Fibroblast of villous mesenchyme (primary cell): ENCODE measurements at regions not wholly inside any gene's neighbourhood (a gene's known extent, or its start where the extent isn't known, plus 50 kb on each side); places are given as distances from the start of the nearest gene placed in this dataset.

Experiments
- DNase-seq: peaks from one replicate; pipeline ENCODE4 v3.0.0-alpha.2; 2010; ENCODE audit warnings: low read depth
- H3K4me3 ChIP-seq: 2 replicates; pipeline ENCODE4 v1.5.1; 2011; ENCODE audit warnings: low read depth, mild to moderate bottlenecking, low read length
- CTCF ChIP-seq: IDR thresholded peaks from 2 replicates; pipeline ENCODE4 v1.5.1; 2012; ENCODE audit warnings: low read depth, mild to moderate bottlenecking, low read length; ENCODE audit not compliant: insufficient read depth

GRCh38 chr19:5237190-5237780, 103.3 kb downstream of the PTPRS start:
- H3K4me3 ChIP-seq: no peak overlapping the region
- TF ChIP-seq CTCF: no peak

GRCh38 chr19:5235458-5236219, 105.0 kb downstream of the PTPRS start:
- no peak for TF ChIP-seq CTCF
- no peak overlapping the region for H3K4me3 ChIP-seq
- DNase-seq: no peak

More at GRCh38 chr19:5237190-5237780, 103.3 kb downstream of the PTPRS start:
- DNase-seq: no peak

- no peak for TF ChIP-seq CTCF
- no peak overlapping the region for H3K4me3 ChIP-seq
- no peak for DNase-seq
Measured at GRCh38 chr19:5234412-5234811, 106.2 kb downstream of the PTPRS start.

- TF ChIP-seq CTCF: no peak
- no peak overlapping the region for H3K4me3 ChIP-seq
- no peak for DNase-seq
Measured at GRCh38 chr19:5232798-5233505, 107.7 kb downstream of the PTPRS start.

GRCh38 chr19:5231857-5232678, 108.5 kb downstream of the PTPRS start:
- no peak overlapping the region for H3K4me3 ChIP-seq
- DNase-seq: no peak
- TF ChIP-seq CTCF: no peak

GRCh38 chr19:5230730-5231555, 109.7 kb downstream of the PTPRS start:
- H3K4me3 ChIP-seq: no peak overlapping the region
- DNase-seq: no peak
- TF ChIP-seq CTCF: no peak
